ENCODE measurements at regions not wholly inside any gene's neighbourhood (a gene's known extent, or its start where the extent isn't known, plus 50 kb on each side); places are given as distances from the start of the nearest gene placed in this dataset.
"Not testable (repeated sequence)": the region's sequence is repeated elsewhere in the genome, so short reads cannot be mapped to it uniquely, and the experiment has no call there.

- DNase-seq, result no peak
These were observed 61.3 kb upstream of the RNF38 start for GRCh38 chr9:36461323-36461722.

GRCh38 chr9:36458430-36458915 is 58.4 kb upstream of the RNF38 start:
- DNase-seq, result not testable (repeated sequence)

GRCh38 chr9:36457836-36458429 is 57.9 kb upstream of the RNF38 start:
- no peak for DNase-seq

- DNase-seq, result no peak
These were observed 56.5 kb upstream of the RNF38 start for GRCh38 chr9:36456480-36457065.

- no peak for DNase-seq
These were observed 51.9 kb upstream of the RNF38 start for GRCh38 chr9:36451949-36452348.

GRCh38 chr9:36450110-36450732 is 50.2 kb upstream of the RNF38 start:
- DNase-seq, result no peak
